Activated CD8-positive, alpha-beta memory T cell treated with anti-CD3 and anti-CD28 coated beads, Interleukin-2, amount 50 U/mL, for 48 hours (primary cell): ENCODE measurements at regions not wholly inside any gene's neighbourhood (a gene's known extent, or its start where the extent isn't known, plus 50 kb on each side); places are given as distances from the start of the nearest gene placed in this dataset.

Source experiments
- DNase-seq: peaks from one replicate; pipeline ENCODE4 v3.0.0-alpha.2; 2020

DNA sequence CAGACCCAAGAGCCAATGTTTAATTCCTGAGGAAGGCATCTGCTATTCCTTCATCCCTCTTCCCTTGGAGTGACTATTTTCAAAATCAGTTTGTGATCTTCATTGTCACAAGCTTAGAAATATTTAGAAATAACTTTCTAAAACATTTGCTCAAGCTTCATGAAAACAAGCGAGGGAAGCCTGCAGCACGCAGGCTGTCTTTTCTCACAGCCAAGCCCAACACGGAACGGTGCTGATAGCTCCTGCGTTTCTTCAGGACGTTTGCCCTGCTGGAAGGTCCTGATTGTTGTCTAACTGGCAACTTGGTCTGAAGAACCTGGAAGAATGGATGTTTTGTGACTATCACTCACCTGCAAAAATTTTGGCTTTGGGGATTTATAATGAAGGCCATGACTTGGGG lies 152.5 kb downstream of the FGF9 start:
- DNase-seq = no peak

DNA sequence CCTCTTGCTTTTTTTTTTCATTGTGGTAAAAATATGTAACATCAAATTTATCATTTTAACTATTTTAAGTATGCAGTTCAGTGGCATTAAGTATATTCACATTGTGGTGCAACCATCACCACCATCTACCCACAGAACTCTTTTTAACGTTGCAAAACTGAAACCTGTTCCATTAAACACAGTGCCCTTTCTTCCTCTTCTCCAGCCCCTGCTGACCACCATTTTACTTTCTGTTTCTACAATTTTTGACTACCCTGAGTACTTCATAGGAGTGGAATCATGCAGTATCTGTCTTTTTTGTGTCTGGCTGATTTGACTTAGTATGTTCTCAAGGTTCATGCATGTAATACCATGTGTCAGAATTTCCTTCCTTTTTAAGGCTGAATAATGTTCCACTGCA lies 153.1 kb downstream of the FGF9 start:
- DNase-seq = no peak

DNA sequence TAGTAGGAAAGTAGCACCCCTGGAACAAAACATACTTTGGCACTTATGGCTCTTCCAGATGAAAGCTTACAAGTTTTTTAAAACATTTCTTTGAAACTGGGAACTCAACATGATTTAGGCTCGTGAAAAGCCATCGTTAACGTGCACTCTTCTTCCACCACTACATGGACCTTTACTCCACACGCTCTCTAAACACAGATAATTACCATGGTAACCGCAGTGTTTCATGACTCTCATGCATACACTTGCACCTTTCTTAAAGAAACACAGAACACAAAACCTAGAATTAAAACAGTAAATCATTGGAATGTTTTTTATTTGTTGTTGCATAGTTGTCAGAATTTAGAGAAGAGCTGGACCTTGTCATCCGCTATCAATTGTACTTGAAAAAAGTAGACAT lies 154.3 kb downstream of the FGF9 start:
- DNase-seq = no peak

DNA sequence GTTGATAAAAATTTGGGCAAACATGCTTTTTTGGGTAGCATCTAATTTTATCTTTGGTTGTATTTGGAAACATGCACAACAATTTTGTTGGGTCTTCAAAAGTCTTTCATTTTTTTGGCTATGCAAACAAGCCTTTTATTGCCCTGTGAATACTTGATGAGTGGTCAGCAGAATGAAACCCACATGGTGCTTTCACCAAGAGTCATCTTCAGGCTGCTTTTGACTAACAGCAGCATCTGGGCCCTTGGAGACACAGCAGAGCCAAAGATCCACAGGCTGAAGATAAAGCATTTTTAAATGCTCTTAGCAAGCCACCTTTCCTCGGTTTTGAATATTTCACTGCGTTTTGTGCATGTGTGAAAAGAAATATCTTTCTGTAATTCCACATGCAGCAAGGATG lies 154.9 kb downstream of the FGF9 start:
- DNase-seq = no peak

GRCh38 chr13:21826214-21827015 lies 155.5 kb downstream of the FGF9 start:
- no peak for DNase-seq

DNA sequence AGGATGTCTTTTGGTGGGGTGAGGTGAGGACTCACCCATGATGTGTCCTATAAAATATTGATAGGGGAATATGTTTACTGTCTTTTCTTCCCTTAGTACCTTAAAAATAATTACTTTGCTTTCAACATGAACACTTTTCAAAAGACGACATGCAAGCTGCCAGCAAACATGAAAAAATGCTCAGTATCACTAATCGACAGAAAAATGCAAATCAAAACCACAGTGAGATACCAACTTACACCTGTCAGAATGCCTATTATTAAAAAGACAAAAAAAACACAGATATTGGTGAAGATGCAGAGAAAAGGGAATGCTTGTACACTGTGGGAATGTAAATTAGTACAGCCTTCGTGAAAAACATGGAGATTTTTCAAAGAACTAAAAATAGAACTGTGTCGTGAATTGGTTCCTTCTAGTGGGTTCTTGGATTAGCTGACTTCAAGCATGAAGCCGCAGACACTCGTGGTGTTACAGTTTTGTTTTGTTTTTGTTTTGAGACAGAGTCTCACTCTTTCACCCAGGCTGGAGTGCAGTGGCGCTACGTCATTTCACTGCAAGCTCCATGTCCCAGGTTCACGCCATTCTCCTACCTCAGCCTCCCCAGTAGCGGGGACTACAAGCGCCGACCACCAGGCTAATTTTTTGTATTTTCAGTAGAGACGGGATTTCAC lies 160.9 kb downstream of the FGF9 start:
- DNase-seq = no peak

GRCh38 chr13:21833921-21834320 lies 163.0 kb downstream of the FGF9 start:
- no peak for DNase-seq

DNA sequence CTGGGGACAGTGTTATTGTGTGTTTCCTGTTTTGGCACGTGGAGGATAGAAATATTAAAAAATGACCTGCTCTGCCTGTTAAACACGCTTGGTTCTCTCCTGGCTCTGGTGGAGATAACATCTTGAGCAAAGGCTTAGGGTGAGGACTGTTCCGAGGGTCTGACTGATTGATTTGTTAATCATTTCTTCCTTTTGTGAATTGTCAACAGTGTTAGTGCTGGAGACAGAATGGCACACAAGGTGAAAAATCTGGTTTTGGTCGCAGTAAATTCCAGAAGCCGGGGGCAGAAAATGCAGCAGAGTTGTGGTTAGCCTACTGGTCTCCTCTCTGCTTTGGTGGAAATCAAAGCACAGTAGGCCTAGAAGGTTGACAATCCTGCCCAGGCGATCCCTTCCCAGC lies 163.6 kb downstream of the FGF9 start:
- no peak for DNase-seq

DNA sequence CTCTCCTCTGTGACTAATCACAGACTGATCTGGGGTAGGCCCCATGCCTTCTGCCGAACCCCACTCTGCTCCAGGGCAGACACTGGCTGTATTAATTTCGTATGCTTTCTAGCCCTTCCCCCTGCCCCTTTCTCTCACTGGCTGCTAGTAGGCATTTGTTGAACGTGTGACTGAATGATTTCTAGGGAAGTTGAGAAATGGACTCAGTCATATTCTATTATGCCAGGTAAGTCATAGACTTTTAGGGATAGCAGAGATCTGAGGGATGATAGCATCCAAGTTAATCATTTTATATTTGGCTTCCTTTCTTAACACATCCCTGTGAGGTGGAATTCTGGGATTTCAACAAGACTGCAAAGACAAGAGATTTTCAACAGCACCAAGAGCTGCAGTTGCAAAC lies 166.4 kb downstream of the FGF9 start:
- DNase-seq = no peak

- no peak for DNase-seq
These were observed 167.1 kb downstream of the FGF9 start for GRCh38 chr13:21837841-21838551.

DNA sequence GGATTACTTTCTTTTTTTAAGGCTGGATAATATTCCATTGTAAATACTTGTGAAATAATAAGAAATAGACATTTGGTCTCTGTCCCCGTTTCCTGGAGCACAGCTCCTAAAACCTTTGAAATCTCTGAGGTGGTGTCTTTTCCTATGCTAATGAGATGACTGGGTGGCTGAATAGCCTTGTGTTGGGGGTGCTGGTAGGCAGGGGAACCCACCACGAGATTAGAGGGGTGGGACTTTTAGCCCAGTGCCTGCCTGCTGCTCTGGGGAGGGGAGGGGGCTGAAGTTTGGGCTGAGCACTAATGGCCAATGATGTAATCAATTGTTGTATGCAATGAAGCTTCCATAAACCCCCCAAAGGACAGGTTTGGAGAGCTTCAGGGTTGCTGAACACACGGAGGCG lies 175.7 kb downstream of the FGF9 start:
- DNase-seq = no peak

DNA sequence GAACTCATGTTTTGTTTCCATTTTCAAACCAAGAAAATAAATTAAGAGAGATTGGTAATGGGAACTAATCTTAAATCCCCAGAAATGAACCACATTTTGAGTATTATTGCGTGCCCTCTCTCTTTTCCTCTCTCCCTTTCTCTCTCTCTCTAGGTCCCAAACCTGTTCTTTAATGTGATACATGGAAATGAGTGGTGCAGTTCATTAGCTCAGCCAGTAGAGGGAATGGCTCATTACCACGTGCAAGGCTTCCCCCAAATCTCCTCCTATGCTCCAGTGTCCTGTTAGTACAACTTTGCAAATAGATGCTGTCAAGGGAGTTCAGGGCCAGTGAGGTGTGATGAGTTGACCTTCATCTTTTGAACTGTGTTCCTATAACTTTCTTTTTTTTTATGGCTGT lies 178.4 kb downstream of the FGF9 start:
- DNase-seq = no peak

DNA sequence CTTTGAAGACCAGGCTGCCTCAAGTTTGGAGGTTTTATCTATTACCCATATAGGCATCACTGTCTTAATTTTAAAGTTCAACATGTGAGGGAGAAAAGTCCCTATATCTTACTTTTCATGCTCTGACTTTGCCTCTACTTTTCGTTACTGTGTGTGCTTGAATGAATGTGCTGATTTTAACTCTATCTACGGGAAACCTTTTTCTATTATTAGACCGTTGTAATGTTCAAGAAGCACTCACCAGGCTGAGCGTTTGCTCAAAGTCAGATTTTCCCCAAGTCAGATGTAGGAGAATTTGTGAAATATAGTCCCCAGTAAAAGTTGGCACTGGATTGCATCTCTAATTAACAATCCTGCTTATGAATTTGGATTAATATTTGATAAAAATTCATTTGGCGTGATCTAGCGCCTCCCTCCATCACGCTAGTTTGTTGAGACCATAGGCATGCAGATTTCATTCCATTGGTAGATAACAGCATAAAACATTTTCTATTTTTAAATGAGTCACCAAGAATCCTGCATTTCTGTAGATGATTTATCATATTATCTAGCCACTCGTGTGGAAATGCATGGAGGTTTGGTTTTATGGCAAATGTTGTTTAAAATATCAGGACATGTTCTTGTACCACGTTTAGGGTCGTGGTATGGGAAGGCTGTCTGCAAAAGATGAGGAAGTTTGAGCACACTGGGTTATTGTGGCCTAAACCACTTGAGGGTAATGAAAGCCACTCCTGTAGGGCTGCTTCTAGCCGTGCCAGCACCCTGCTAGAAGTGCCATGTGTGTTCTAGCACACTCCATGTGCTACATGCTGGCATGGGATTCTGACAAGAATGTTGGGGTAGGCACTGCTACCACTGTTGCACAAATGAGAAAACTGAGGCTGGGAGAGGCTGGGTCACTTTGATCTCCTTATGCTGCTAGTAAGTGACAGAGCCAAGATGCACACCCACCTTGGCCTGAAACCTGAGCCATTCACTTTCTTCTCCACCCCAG lies 179.4 kb downstream of the FGF9 start:
- no peak for DNase-seq

DNA sequence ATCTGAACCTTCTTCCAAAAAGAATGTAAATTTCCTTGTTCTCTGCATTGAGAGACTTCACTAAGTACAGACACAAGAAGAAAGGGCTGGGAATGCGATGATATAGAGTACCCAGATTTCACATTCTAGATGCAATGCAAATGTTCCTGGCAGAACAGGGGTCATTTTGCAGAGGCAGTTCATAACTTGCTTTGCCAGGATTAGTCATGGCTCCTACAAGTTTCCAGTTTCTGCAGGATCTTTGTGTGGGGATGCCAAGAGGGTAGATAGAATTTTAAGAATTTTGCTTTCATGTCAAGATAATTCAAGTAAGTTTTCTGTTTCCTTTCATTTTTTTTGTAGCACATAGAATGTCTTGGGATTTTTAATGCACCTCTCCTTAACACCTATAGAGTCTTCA lies 181.2 kb downstream of the FGF9 start:
- DNase-seq = no peak

GRCh38 chr13:21853779-21854178 lies 182.9 kb downstream of the FGF9 start:
- DNase-seq = no peak

DNA sequence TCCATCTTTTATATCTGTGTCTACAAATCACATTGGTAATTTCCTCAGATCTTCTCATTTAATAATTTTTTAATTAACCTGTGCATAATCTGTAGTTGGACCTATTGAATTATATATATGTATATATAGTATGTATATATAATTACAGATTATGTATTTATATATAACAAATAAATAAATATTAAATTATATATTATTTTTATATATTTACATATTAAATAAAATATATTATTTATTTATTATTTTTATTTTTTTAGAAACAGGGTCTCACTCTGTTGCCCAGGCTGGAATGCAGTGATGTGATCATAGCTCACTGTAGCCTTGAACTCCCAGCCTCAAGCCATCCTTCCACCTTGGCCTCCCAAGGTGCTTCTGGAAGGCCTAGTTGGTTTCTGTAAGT lies 197.9 kb downstream of the FGF9 start:
- no peak for DNase-seq

GRCh38 chr13:21871382-21871781 lies 200.5 kb downstream of the FGF9 start:
- DNase-seq = no peak

GRCh38 chr13:21871919-21872318 lies 201.0 kb downstream of the FGF9 start:
- DNase-seq = no peak

- DNase-seq = no peak
These were observed 201.9 kb downstream of the FGF9 start for GRCh38 chr13:21872795-21873194.

GRCh38 chr13:21875116-21875515 lies 204.2 kb downstream of the FGF9 start:
- no peak for DNase-seq

DNA sequence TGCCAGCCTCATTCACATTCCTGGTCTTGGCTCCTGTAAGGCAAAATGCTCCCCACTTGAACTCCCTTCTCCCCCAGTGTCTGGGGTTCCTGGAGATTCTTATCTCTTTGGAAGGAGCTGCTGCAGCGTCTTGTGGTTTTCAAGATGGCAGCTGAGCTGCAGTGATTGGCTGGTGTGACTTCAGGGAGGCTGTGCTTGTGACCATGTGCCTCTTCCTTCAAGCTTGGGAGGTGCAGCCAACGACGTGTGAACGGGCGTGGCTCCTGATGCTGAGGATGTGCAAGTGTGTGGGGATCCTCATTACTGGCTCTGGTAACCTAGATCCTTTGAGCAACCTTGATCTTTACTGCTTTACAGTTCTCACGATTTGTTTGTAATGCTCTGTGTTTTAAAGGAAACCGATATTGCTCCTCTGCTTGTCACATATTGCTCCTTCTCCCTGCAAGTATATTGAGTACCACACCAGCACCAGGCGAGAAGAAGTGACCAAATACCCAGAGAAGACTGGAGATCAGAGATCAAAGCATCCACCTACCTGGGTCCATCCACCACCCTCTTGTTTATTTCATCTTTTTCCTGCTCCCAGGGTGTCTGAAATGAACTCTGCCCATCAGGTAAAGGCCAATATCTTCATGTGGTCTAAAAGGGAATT lies 208.5 kb downstream of the FGF9 start:
- DNase-seq = no peak

- DNase-seq = no peak
These were observed 211.9 kb downstream of the FGF9 start for GRCh38 chr13:21882766-21883165.
